Stimulated activated CD4-positive, alpha-beta T cell treated with anti-CD3 and anti-CD28 coated beads, TNF-alpha, amount 100 ng/mL, for 24 hours (primary cell): ENCODE measurements at regions not wholly inside any gene's neighbourhood (a gene's known extent, or its start where the extent isn't known, plus 50 kb on each side); places are given as distances from the start of the nearest gene placed in this dataset.
A peak's percentile ranks its signal among the peaks of the same experiment; 100 is the strongest.
"Not testable (repeated sequence)": the region's sequence is repeated elsewhere in the genome, so short reads cannot be mapped to it uniquely, and the experiment has no call there.

ENCODE experiments used
- DNase-seq, 3 experiments: peaks; one replicate each; pipeline ENCODE4 v3.0.0-alpha.2; 2020; ENCODE audit warnings: low read depth in 3 of 3

DNA sequence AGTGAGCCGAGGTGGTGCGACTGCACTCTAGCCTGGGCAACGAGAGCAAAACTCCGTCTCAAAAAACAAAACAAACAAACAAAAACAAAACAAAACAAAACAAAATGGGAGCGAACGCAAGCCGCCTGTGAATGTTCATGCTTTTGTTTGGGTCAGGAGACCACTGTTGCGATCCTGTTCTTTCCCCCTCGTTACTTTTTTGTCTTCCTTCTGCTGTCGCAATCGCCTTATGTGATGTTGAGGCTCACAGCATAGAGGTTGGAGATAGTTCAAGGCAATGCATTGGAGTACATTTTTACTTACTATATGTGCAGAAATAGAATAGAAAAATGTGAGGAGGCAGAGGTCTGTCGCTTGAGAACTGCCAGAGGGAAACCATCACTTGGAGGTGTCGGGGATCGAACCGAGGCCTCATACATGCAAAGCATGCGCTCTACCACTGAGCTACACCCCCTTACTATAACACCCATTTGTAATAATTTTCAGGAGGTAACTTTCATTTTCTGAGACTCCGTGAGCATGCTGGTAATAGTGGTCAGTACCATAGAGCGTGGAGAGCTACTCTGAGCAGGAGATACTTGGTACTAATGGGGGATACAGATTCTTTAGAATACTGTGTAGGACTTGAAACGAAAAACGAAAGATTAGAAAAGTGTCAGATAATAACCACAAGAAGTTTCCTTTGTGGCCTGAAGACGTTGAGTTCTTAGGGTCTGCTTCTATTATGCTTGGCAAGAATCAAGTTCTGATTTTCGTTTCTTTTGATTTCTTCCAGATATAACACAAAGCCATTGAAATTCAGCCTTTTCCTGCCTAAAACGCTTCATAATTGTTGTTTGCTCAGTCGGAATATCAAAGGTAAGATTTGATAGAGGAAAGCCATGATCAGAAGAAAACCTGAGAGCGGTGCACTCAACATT is 121.1 kb downstream of the TRIM27 start:
- DNase-seq: peak in 1 of 3 experiments; percentile 34

DNA sequence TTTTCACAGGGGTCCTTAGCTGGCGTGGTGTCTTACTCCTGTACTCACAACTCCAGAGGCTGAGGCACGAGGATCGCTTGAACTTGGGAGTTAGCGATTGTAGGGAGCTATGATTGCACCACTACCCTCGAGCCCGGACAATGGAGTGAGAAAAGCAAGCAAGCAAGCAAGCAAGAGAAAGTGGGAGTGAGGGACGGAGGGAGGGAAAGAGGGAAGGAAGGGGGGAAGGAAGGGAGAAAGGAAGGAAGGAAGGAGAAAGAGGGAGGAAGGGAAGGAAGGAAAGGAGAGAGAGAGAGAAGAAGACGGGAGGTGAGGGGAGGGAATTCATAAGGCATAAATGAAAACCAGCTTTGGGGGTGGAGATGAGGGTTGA is 120.5 kb downstream of the TRIM27 start:
- no peak for DNase-seq

DNA sequence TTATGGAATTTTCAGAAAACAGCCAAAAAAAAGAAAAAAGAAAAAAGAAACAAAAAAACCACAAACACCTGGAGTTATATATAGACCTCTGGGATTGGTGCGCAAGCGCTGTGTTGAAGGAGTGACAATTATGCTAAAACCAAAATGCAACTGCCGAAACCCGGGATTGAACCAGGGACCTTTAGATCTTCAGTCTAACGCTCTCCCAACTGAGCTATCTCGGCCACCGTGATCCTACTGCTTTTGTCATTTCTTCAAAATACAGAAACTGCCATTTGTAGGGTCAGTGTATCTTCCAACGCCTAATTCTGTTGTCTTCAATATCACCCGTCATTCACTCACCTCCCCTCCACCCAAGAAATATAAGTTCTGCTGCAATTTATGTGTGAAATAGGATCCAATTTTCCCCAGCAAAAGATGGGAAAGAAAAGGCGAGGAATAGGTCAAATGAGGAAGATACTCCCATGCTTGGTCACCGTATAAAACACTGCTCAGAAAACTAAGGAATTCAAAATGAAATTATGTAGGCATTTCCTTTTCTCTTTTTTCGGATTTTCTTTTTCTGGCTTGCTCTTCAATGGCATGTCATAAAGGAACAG is 116.0 kb downstream of the TRIM27 start:
- DNase-seq: peak in 2 of 3 experiments; percentile 18 to 44

- DNase-seq: no peak
Observed at GRCh38 chr6:28808383-28808782, 115.4 kb downstream of the TRIM27 start.

DNA sequence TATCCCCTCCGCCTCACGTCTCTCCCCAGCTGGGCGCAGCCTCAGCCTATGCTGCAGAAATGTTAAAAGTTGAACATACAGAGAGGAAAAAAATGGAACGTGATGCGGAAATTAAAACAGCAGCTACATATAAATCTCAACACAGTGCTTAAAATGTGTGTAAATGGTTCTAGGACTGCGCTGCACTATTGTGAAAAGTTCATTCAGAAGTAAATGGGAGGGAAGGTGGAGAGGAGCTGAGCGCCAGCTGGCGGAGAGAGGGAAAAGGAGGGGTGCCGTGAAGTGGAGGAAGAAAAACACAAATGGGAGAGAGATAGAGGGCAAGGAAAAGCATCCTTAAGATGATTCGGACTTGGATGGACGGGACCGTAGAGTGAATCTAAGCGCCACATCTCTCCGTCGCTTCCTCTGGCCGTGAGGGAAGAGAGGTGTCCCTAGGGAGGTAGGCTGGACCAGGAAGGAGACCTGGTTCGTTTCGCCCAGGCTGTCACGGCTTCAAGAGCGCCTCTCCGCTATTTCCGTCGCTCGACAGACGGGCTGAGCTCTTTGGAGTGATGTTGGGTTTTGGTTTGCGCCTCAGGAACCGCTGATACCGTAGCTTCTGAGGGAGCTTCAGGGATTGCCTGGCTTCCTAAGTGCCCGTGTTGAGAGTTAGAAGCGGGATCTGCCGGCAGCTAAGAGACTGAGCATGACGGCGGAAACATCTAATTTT is 113.7 kb downstream of the TRIM27 start:
- no peak for DNase-seq

DNA sequence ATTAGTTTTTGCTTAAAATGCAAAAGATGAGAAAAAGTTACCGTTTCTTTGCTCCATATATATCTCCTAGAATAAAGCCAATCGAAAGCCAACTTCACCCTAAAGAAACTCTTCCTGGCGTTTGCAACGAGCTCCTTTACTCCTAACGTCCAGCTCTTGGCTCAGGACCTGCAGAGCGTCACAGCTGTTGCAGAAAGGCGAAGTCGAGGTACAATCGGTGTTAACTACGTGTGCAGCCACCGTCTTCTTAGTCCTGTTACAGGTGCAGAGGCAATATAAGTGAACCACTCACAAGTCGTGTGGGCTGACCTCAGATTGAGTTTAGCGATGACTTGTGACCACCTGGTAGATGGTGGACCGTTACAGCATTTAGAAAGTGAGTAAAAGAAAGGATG is 113.1 kb downstream of the TRIM27 start:
- no peak for DNase-seq

DNA sequence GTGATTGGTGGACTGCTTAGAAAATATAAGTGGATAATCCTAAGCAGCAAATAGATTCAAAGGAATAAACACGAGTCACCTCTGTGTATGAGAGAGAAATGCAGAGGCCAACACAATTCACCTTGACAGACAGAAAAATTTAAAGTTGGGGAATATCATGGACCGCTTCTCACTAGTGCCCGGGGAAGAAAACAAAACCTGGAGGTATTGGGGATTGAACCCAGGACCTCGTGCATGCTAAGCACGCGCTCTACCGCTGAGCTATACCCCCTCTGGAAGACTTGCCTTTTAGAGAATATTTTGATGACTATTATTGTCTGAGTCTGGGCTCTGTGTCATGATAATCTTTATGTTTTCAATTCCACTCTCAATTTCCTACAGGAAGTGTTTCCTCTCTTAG is 111.9 kb downstream of the TRIM27 start:
- DNase-seq: no peak

DNA sequence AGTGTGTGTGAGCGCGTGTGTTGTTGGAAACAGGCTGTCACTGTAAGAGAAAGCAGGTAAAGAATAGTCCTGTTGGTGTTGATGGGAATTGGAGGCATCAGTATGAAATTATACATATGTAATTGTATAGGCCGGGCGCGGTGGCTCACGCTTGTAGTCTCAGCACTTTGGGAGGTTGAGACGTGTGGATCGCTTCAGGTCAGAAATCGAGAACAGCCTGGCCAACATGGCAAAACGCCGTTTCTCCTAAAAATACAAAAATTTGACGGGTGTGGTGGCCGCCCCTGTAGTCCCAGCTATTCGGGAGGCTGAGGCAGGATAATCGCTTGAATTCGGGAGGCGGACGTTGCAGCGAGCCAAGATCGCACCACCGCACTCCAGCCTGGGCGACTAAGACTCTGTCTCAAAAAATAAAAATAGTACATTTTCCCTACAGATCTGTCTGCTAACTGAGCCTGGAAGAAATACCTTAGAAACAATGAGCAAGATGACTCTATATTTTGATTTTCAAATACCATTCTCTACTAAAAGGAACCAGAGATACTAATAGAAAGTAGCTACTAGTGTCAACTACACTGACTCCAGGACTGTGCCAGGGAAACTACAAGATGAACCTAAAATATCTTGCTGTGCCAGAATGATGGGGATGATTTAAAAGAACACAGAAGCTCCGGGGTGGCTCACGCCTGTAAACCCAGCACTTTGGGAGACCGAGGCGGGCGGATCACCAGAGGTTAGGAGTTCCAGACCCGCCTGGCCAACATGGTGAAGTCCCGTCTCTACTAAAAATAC is 110.8 kb downstream of the TRIM27 start:
- DNase-seq: no peak

DNA sequence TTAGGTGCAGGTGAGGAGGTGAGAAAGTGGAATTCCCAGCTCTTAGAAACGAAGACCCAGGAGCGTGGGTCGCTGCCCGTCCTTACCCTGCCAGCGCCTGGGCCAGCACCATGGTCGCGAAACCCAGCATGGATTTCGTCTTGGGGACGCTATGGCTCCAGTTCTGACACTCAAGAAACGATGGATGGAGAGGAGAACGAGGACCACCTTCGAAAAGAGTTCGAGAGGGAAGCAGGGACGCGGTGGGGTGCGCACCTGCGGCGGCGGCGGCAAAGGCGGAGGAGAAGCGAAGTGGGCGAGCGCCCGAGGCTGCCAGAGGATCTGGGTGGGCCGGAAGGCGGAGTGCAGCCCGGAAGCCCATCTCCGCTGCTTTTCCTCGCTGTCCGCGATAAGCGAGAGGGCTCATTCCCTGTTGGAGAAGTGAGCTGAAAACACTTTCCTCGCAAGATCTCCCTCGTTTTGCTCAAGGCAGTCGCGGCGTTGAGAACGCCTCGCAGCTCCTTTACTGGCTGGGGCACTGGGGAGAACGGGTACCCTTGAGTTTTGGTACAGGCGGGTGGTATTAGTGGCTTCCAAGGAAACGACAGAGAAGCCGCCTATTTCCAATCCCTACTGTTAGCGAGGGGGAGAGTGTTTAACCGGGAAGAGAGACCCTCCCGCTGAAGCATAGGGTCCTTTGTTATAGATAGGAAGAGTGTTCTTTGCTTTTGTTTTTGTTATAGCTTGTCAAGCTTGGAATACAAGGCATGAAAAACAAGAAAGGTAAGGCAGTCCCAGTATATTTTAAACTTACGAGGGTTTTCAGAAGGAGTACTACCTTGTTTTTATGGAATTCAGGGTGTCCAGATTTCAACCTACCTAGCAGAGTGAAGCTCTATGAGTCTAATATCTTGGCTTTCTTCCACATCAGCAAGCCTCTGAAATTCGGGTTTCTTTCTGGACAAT is 109.5 kb downstream of the TRIM27 start:
- no peak for DNase-seq

GRCh38 chr6:28816339-28816908 is 107.4 kb downstream of the TRIM27 start:
- no peak for DNase-seq

GRCh38 chr6:28816909-28817807 is 106.6 kb downstream of the TRIM27 start:
- DNase-seq: peak in 1 of 3 experiments; percentile 48

- no peak for DNase-seq
Observed at GRCh38 chr6:28817808-28818145, 106.0 kb downstream of the TRIM27 start.

DNA sequence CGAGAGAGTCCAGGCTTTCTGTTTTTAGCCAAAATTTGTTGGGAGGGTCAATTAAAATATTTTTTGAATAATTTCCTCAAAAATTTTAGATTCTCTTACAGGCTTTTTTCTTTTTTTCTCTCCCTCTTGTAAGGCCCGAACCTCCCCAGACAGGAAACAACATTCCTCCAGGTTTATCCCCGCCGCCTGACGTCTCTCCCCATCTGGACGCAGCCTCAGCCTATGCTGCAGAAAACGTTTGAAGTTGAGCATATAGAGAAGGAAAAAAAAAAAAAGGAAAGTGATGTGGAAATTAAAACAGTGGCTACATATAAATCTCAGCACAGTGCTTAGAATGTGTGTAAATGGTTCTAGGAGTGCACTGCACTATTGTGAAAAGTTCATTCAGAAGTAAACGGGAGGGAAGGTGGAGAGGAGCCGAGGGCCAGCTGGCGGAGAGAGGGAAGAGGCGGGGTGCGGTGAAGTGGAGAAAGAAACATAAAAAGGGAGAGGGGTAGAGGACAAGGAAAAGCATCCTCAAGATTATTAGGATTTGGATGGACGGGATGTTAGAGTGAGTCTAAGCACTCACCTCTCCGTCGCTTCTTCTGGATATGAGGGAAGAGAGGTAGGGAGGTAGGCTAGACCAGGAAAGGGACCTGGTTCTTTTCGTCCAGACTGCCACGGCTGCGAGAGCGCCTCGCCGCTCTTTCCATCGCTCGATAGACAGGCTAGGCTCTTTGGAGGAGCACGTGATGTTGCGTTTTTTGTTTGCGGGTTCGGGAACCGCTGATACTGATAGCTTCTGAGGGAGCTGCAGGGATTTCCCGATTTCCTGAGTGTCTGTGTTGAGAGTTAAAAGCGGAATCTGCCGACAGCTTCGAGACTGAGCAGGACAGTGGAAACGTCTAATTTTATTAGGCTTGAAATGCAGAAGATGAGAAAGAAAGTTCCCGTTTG is 98.7 kb downstream of the TRIM27 start:
- DNase-seq: no peak

- DNase-seq: no peak
Observed at GRCh38 chr6:28825732-28826293, 98.0 kb downstream of the TRIM27 start.

DNA sequence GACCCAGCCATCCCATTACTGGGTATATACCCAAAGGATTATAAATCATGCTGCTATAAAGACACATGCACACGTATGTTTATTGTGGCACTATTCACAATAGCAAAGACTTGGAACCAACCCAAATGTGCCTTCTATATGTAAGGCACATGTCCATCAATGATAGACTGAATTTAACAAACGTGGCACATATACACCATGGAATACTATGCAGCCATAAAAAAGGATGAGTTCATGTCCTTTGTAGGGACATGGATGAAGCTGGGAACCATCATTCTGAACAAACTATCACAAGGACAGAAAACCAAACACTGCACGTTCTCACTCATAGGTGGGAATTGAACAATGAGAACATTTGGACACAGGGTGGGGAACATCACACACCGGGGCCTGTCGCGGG is 92.1 kb downstream of the TRIM27 start:
- DNase-seq: not testable (repeated sequence)

DNA sequence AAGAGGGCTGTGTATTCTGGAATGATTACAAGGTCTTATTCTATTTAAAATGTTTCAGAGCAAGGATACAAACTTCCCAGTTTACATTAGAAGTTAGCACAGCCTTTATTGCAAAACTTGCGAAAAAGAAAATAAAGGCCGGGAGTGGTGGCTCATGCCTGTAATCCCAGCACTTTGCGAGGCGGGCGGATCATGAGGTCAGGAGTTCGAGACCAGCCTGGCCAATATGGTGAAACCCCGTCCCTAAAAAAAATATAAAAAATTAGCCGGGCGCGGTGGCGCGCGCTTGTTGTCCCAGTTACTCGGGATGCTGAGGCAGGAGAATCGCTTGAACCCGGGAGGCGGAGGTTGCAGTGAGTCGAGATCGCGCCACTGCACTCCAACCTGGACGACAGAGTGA is 87.1 kb downstream of the TRIM27 start:
- DNase-seq: not testable (repeated sequence)

- DNase-seq: peak; percentile 46 to 69 (median 61)
Observed at GRCh38 chr6:28838289-28838633, 85.5 kb downstream of the TRIM27 start.
